HFF-Myc (cell line): ENCODE measurements at regions not wholly inside any gene's neighbourhood (a gene's known extent, or its start where the extent isn't known, plus 50 kb on each side); places are given as distances from the start of the nearest gene placed in this dataset.
A peak's percentile ranks its signal among the peaks of the same experiment; 100 is the strongest.

Experiments
- DNase-seq: peaks from one replicate; pipeline ENCODE4 v3.0.0-alpha.2; 2011; ENCODE audit warnings: low read depth; ENCODE audit errors: extremely low read depth
- H3K4me3 ChIP-seq: replicated peaks from 2 replicates; pipeline ENCODE4 v1.5.1; 2011; ENCODE audit warnings: low read depth, mild to moderate bottlenecking, control low read depth, low read length
- TF ChIP-seq, protein P1 (sequence below): IDR thresholded peaks from 2 replicates; pipeline ENCODE4 v1.5.1; 2012; ENCODE audit warnings: mild to moderate bottlenecking, low read depth, low read length, control low read depth; ENCODE audit errors: missing control alignments

DNA sequence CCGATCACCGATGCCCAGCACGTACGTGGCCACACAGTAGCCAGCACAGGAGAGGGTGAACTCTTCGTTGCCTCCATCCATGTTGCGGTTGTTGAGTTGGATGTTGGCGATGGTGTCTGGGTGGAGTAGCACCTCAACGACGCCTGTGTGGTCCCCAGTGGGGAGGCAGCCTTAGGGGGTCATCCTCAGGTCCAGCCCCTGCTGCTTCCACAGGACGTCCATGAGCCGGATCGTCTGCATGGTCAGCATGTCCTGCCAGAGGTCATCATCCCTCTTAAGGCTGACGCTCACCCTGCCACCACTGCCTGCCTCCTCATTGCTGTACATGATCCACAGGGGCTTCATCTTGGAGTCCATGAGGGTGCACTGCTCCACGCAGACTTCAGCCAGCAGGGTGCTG is 369.3 kb downstream of the CMPK2 start:
- DNase-seq = no peak
- TF ChIP-seq, protein P1, sequence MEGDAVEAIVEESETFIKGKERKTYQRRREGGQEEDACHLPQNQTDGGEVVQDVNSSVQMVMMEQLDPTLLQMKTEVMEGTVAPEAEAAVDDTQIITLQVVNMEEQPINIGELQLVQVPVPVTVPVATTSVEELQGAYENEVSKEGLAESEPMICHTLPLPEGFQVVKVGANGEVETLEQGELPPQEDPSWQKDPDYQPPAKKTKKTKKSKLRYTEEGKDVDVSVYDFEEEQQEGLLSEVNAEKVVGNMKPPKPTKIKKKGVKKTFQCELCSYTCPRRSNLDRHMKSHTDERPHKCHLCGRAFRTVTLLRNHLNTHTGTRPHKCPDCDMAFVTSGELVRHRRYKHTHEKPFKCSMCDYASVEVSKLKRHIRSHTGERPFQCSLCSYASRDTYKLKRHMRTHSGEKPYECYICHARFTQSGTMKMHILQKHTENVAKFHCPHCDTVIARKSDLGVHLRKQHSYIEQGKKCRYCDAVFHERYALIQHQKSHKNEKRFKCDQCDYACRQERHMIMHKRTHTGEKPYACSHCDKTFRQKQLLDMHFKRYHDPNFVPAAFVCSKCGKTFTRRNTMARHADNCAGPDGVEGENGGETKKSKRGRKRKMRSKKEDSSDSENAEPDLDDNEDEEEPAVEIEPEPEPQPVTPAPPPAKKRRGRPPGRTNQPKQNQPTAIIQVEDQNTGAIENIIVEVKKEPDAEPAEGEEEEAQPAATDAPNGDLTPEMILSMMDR = no peak
- no peak overlapping the region for H3K4me3 ChIP-seq

DNA sequence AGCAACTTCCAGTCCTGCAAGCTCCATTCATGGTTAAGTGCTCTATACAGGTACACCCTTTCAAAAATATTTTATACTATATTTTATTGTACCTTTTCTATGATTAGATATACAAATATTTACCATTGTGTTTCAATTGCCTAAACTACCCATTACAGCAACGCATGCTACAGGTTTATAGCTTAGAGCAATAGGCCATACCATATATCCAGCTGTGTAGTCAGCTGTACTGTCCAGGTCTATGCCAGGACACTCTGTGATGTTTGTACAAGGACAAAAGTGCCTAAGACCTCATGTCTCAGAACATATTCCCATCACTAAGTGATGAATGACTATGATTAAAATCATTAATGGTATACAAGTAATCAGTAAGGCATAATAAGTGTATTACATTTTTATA is 368.7 kb downstream of the CMPK2 start:
- DNase-seq = no peak
- TF ChIP-seq, protein P1 = no peak

DNA sequence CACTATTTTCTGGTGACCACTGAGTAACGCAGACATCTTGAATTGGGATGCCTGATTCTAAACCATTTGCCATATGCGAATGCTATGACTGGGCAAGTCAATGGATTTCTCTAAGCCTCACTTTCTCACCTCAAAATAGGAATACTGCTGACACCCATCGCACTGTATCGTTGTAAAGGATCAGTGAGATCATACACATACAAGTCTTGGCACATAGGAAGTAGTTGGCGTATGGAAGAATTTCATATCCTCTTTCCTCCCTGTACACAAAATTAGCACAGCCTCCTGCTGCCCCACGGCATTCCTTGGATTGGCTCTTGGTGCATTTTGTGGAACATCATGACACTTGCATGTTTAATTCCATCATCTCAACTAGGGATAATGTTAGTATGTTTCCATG is 366.9 kb downstream of the CMPK2 start:
- no peak for DNase-seq
- TF ChIP-seq, protein P1 = no peak
- H3K4me3 ChIP-seq = no peak overlapping the region

More for the DNA sequence above, 368.7 kb downstream of the CMPK2 start:
- H3K4me3 ChIP-seq = no peak overlapping the region

DNA sequence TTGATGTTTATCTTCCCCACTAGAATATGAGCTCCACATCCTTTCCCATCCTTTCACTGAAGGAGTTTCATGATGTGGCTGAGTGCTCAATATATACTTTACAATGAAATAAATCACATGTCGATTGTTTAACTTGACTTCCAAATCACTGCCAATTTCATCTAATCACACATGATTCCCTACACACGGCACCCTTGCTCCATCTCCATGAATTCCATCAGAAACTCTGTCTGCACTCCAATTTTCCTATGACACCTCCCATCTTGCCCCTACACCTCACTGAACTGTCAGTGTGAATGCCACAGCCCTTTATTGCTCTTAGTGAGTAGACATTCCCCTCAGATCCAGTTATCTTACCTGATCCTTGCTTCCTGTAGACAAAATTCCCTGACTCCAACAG is 366.0 kb downstream of the CMPK2 start:
- no peak overlapping the region for H3K4me3 ChIP-seq
- TF ChIP-seq, protein P1 = no peak
- no peak for DNase-seq

DNA sequence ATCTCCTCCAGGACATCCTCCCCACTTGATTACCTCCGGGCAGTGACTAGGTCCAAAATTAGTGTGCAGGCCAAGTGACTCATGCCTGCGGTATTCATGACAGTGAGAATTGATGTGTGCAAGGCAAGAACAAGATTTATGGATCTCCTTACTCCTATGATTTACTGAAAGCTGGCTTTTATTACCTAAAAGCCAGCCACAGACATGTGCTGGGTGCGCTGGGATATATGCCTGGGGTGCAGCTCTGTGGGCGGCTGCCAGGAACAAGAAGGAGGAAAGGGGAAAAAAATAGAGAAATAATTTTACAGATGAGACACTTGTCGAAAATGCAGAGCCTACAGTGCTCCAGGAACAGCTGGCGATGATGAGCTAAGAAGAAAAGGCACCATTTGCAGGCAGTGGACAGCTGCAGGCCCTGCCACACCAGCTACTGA is 359.3 kb downstream of the CMPK2 start:
- DNase-seq = peak; percentile 43
- TF ChIP-seq, protein P1 = no peak
- H3K4me3 ChIP-seq = no peak overlapping the region

DNA sequence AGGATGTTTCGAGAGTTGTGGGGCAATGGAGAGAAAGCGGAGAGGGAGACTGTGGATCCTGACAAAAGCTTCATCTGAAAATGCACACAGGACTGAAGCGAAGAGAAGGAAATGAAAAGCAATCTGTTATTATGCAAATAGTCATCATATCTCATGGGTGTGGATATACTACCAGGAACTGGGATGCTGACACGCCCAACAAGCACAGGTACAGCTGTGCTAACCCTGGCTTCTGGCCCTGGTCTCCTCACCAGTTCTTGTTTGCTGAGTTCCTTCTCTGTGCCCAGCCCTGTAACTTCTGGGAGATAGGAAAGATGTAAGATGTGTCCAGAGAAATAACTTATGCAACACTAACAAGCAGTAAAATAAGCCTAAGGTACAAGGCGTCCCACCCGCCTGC is 358.8 kb downstream of the CMPK2 start:
- TF ChIP-seq, protein P1 = no peak
- DNase-seq = no peak
- no peak overlapping the region for H3K4me3 ChIP-seq

DNA sequence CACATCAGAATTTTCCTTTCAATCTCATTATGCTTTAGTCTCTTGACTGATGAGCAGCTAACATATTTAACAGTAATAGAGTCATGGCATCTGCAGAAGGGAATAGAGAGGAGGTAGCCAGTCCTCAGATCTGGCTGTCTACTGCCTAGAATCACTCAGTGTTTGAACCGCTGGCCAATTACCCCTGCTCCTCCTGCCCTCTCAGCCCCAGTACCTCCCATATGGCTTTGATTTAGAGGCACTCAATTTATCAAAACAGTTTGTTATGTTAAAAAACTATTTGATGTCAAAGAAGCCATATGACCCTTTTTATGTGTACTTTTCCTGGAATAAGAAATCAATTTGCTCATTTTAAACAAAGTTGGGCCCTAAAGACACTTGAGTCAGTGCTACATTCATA is 355.2 kb downstream of the CMPK2 start:
- H3K4me3 ChIP-seq = no peak overlapping the region
- peak; percentile 6 for DNase-seq
- TF ChIP-seq, protein P1 = no peak
